Smooth muscle cell (in vitro differentiated cells): ENCODE measurements at regions not wholly inside any gene's neighbourhood (a gene's known extent, or its start where the extent isn't known, plus 50 kb on each side); places are given as distances from the start of the nearest gene placed in this dataset.

Source experiments
- DNase-seq: peaks from one replicate; lab custom pipeline; 2025; ENCODE audit not compliant: unreplicated experiment; lab: John Stamatoyannopoulos, UW
- H2AFZ ChIP-seq: fragments of 200-600 bp; sonication (generic); 2 replicates; pipeline ENCODE4 v1.6.0; 2016; ENCODE audit warnings: antibody characterized with exemption, low read depth, mild to moderate bottlenecking
- H3F3A ChIP-seq: fragments of 200-600 bp; sonication (generic); 2 replicates; pipeline ENCODE4 v1.6.0; 2017; ENCODE audit warnings: antibody characterized with exemption, low read depth
- H3K27ac ChIP-seq: fragments of 200-600 bp; sonication (generic); 2 replicates; pipeline ENCODE4 v1.5.1; 2016; ENCODE audit warnings: low read depth, mild to moderate bottlenecking
- H3K27me3 ChIP-seq: fragments of 200-600 bp; sonication (generic); 2 replicates; pipeline ENCODE4 v1.6.1; 2016; ENCODE audit warnings: low read depth, mild to moderate bottlenecking
- H3K36me3 ChIP-seq: fragments of 200-600 bp; sonication (generic); 2 replicates; pipeline ENCODE4 v1.5.1; 2016; ENCODE audit warnings: low read depth
- H3K4me1 ChIP-seq: fragments of 200-600 bp; sonication (generic); 2 replicates; pipeline ENCODE4 v1.5.1; 2016; ENCODE audit warnings: low read depth
- H3K4me2 ChIP-seq: fragments of 200-600 bp; sonication (generic); 2 replicates; pipeline ENCODE4 v1.6.0; 2016; ENCODE audit warnings: mild to moderate bottlenecking
- H3K4me3 ChIP-seq: fragments of 200-600 bp; sonication (generic); 2 replicates; pipeline ENCODE4 v1.5.1; 2016; ENCODE audit warnings: mild to moderate bottlenecking
- H3K79me2 ChIP-seq: fragments of 200-600 bp; sonication (generic); 2 replicates; pipeline ENCODE4 v1.6.0; 2016; ENCODE audit warnings: low read depth, mild to moderate bottlenecking
- H3K9ac ChIP-seq: fragments of 200-600 bp; sonication (generic); 2 replicates; pipeline ENCODE4 v1.6.0; 2016; ENCODE audit warnings: low read depth
- H3K9me3 ChIP-seq: fragments of 200-600 bp; sonication (generic); replicated peaks from 2 replicates; pipeline ENCODE4 v1.5.1; 2016; ENCODE audit warnings: low read depth
- H4K20me1 ChIP-seq: fragments of 200-600 bp; sonication (generic); 2 replicates; pipeline ENCODE4 v1.6.0; 2016; ENCODE audit warnings: low read depth
- CTCF ChIP-seq: fragments of 200-600 bp; sonication (generic); IDR thresholded peaks from 2 replicates; pipeline ENCODE4 v1.5.1; 2017; ENCODE audit warnings: borderline replicate concordance, mild to moderate bottlenecking, antibody characterized with exemption; ENCODE audit not compliant: insufficient read depth, poor library complexity, severe bottlenecking
- WGBS: methylation state at CpG from one replicate; pipeline ENCODE4 v1.1.7; 2016; ENCODE audit warnings: low lambda C conversion rate; 5-methylcytosine and 5-hydroxymethylcytosine counted together

- Histone ChIP-seq H3K36me3 (no peaks in the 10 kb centered on the region), H2AFZ (no peak overlapping the region), H3K4me1 (no peaks in the 10 kb centered on the region), H3K27ac (no peak overlapping the region), H4K20me1 (no peaks in the 10 kb centered on the region), H3K4me2 (no peak overlapping the region), H3K79me2 (no peaks in the 10 kb centered on the region), H3F3A (no peaks in the 10 kb centered on the region), H3K9me3 (no peaks in the 10 kb centered on the region), H3K27me3 (no peaks in the 10 kb centered on the region), H3K4me3 (no peak overlapping the region), H3K9ac (no peak overlapping the region)
- no peak for DNase-seq
- TF ChIP-seq CTCF: no peak
- 89% methylated on average over 2 of the region's 2 CpGs for WGBS
These were observed 382.6 kb downstream of the IPMK start for GRCh38 chr10:57884965-57885617.

- H3F3A ChIP-seq: no peaks in the 10 kb centered on the region
- H3K4me3 ChIP-seq: no peak overlapping the region
- no peak overlapping the region for H3K4me2 ChIP-seq
- H3K9ac ChIP-seq: no peak overlapping the region
- WGBS: 78% methylated on average over 2 of the region's 2 CpGs
- no peak for TF ChIP-seq CTCF
- no peaks in the 10 kb centered on the region for H3K27me3 ChIP-seq
- H3K9me3 ChIP-seq: no peaks in the 10 kb centered on the region
- no peaks in the 10 kb centered on the region for H4K20me1 ChIP-seq
- DNase-seq: no peak
- no peaks in the 10 kb centered on the region for H3K36me3 ChIP-seq
- no peak overlapping the region for H2AFZ ChIP-seq
- H3K27ac ChIP-seq: no peak overlapping the region
- no peaks in the 10 kb centered on the region for H3K4me1 ChIP-seq
- H3K79me2 ChIP-seq: no peaks in the 10 kb centered on the region
These were observed 383.3 kb downstream of the IPMK start for GRCh38 chr10:57884407-57884806.

GRCh38 chr10:57880446-57881227, 387.1 kb downstream of the IPMK start:
- Histone ChIP-seq H3K9ac (no peak overlapping the region), H3K4me2 (no peak overlapping the region), H3K4me3 (no peak overlapping the region), H4K20me1 (no peaks in the 10 kb centered on the region), H3K36me3 (no peaks in the 10 kb centered on the region), H3K4me1 (no peaks in the 10 kb centered on the region), H3K27me3 (no peaks in the 10 kb centered on the region), H3K27ac (no peak overlapping the region), H2AFZ (no peak overlapping the region), H3K9me3 (no peaks in the 10 kb centered on the region), H3F3A (no peaks in the 10 kb centered on the region), H3K79me2 (no peaks in the 10 kb centered on the region)
- TF ChIP-seq CTCF: no peak
- 83% methylated on average over 1 of the region's 1 CpG for WGBS
- DNase-seq: no peak
